ENCODE measurements at regions not wholly inside any gene's neighbourhood (a gene's known extent, or its start where the extent isn't known, plus 50 kb on each side); places are given as distances from the start of the nearest gene placed in this dataset.

- H3K79me2 ChIP-seq (ENCODE audit: insufficient read depth, low read length), result no peaks in the 10 kb centered on the region
- H3K4me3 ChIP-seq (replicated peaks in 1 of 2; ENCODE audit: low read depth in 1 of 2, low read length in 2 of 2), result no peak overlapping the region
- no peak overlapping the region for H3K9ac ChIP-seq (ENCODE audit: low read length)
- no peak overlapping the region for H2AFZ ChIP-seq (ENCODE audit: low read depth, low read length, poor library complexity, severe bottlenecking)
- RAD21 ChIA-PET (ENCODE audit: low non-redundant PET in 1 of 2, low total read pairs in 2 of 2, uncharacterized antibody in 2 of 2, unreplicated experiment in 2 of 2), result no interaction called here
- no peaks in the 10 kb centered on the region for H3K36me3 ChIP-seq (ENCODE audit: control insufficient read depth in 1 of 2, insufficient read depth in 2 of 2, low read length in 2 of 2)
- POLR2A ChIA-PET, result no interaction called here
- CTCF ChIA-PET, result interaction anchor here (0.7 kb wide), 1 partner anchor 140 kb away, joined by 3 read pairs; no protein-coding TSS in a partner anchor
- no peak for ATAC-seq
- no peak overlapping the region for H3K4me2 ChIP-seq (ENCODE audit: low read length)
- TF ChIP-seq, protein P1, sequence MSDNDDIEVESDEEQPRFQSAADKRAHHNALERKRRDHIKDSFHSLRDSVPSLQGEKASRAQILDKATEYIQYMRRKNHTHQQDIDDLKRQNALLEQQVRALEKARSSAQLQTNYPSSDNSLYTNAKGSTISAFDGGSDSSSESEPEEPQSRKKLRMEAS (IDR thresholded peaks at IDR 0.05), result no peak
- TF ChIP-seq FOSL1 (IDR thresholded peaks at IDR 0.05; ENCODE audit: low read depth) (no peak), POLR2AphosphoS5 (IDR thresholded peaks at IDR 0.05; ENCODE audit: low read depth, low read length) (no peak), ZFX (IDR thresholded peaks at IDR 0.05) (no peak), CBX3 (IDR thresholded peaks at IDR 0.05; ENCODE audit: low read depth) (no peak), JUND (IDR thresholded peaks at IDR 0.05) (no peak), ELF1 (IDR thresholded peaks at IDR 0.05; ENCODE audit: borderline replicate concordance, low read depth) (no peak), YY1 (IDR thresholded peaks at IDR 0.05; ENCODE audit: extremely low read depth, insufficient replicate concordance, low read depth, low read length) (no peak)
- 0 out of 4 replicates have a peak, but pooled peaks cover 0 to 4% of the 10 kb centered on the region in 2 experiments for H3K4me1 ChIP-seq (ENCODE audit: control insufficient read depth in 1 of 2, insufficient read depth in 2 of 2, low read length in 2 of 2)
- H3K27ac ChIP-seq (ENCODE audit: low read depth, low read length), result no peak overlapping the region
- no peaks in the 10 kb centered on the region for H3K27me3 ChIP-seq (ENCODE audit: insufficient read depth, low read length)
- no peaks in the 10 kb centered on the region for H4K20me1 ChIP-seq (ENCODE audit: insufficient read depth)
- DNase-seq (ENCODE audit: low read depth, low spot score), result no peak
- H3K9me3 ChIP-seq (ENCODE audit: control insufficient read depth in 1 of 2, insufficient read depth in 1 of 2, low read depth in 1 of 2, low read length in 2 of 2), result no peaks in the 10 kb centered on the region
- no TSS peak for BruUV-seq (replicated peaks)
- intact Hi-C loops (cut with micrococcal nuclease), result no loop called here
- 0 out of 2 replicates have a peak, but pooled peaks cover 3% of the 10 kb centered on the region for H3K9me2 ChIP-seq (ENCODE audit: insufficient read depth)
These were observed 105.3 kb upstream of the ITGA6 start for GRCh38 chr2:172322049-172322448.

DNA sequence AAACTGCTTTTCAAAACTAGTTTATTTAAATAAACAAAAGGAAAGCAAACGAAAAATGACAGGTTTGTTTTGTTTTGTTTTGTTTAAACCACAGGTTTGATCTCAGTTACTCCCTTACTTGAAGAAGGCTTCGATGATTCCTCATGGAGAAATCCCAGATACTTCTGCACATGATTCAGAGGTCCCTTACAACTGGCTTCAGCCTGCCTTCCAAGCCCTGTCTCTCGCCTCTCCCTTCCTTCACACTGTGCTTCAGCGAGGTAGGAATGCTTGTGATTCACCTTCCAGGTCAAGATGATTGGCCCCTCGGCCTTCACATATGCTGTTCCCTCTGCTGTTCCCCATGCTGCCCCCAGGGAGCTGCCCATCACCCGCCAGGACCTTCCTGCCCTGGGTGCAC lies 104.1 kb upstream of the ITGA6 start:
- H3K27ac ChIP-seq (ENCODE audit: low read depth, low read length), result no peak overlapping the region
- no peak for DNase-seq (ENCODE audit: low read depth, low spot score)
- ChIA-PET POLR2A (no interaction called here), CTCF (no interaction called here), RAD21 (ENCODE audit: low non-redundant PET in 1 of 2, low total read pairs in 2 of 2, uncharacterized antibody in 2 of 2, unreplicated experiment in 2 of 2) (no interaction called here)
- no peaks in the 10 kb centered on the region for H3K79me2 ChIP-seq (ENCODE audit: insufficient read depth, low read length)
- H3K9me2 ChIP-seq (ENCODE audit: insufficient read depth), result 0 out of 2 replicates have a peak, but pooled peaks cover 3% of the 10 kb centered on the region
- H3K9me3 ChIP-seq (ENCODE audit: control insufficient read depth in 1 of 2, insufficient read depth in 1 of 2, low read depth in 1 of 2, low read length in 2 of 2), result no peaks in the 10 kb centered on the region
- no peaks in the 10 kb centered on the region for H3K36me3 ChIP-seq (ENCODE audit: control insufficient read depth in 1 of 2, insufficient read depth in 2 of 2, low read length in 2 of 2)
- no peak overlapping the region for H3K9ac ChIP-seq (ENCODE audit: low read length)
- H4K20me1 ChIP-seq (ENCODE audit: insufficient read depth), result no peaks in the 10 kb centered on the region
- TF ChIP-seq EZH2 (IDR thresholded peaks at IDR 0.05), result no peak
- TF ChIP-seq EZH2phosphoT487 (IDR thresholded peaks at IDR 0.05; ENCODE audit: borderline replicate concordance), result no peak
- no peak for TF ChIP-seq ZNF274 (IDR thresholded peaks at IDR 0.05; ENCODE audit: low read depth, low read length)
- TF ChIP-seq, protein P2, sequence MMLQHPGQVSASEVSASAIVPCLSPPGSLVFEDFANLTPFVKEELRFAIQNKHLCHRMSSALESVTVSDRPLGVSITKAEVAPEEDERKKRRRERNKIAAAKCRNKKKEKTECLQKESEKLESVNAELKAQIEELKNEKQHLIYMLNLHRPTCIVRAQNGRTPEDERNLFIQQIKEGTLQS (IDR thresholded peaks at IDR 0.05), result no peak
- no peak for TF ChIP-seq SIN3A (IDR thresholded peaks at IDR 0.05; ENCODE audit: low read depth)
- TF ChIP-seq, protein P3, sequence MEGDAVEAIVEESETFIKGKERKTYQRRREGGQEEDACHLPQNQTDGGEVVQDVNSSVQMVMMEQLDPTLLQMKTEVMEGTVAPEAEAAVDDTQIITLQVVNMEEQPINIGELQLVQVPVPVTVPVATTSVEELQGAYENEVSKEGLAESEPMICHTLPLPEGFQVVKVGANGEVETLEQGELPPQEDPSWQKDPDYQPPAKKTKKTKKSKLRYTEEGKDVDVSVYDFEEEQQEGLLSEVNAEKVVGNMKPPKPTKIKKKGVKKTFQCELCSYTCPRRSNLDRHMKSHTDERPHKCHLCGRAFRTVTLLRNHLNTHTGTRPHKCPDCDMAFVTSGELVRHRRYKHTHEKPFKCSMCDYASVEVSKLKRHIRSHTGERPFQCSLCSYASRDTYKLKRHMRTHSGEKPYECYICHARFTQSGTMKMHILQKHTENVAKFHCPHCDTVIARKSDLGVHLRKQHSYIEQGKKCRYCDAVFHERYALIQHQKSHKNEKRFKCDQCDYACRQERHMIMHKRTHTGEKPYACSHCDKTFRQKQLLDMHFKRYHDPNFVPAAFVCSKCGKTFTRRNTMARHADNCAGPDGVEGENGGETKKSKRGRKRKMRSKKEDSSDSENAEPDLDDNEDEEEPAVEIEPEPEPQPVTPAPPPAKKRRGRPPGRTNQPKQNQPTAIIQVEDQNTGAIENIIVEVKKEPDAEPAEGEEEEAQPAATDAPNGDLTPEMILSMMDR (IDR thresholded peaks at IDR 0.05 in 2 of 3, conservative IDR thresholded peaks at IDR 0.05 in 1 of 3; ENCODE audit: borderline replicate concordance in 1 of 3, insufficient read depth in 1 of 3, low read depth in 2 of 3, low read length in 2 of 3), result no peak
- TF ChIP-seq POLR2AphosphoS5 (IDR thresholded peaks at IDR 0.05; ENCODE audit: low read depth, low read length), result no peak
- no peak for TF ChIP-seq ELF1 (IDR thresholded peaks at IDR 0.05; ENCODE audit: borderline replicate concordance, low read depth)
- H2AFZ ChIP-seq (ENCODE audit: low read depth, low read length, poor library complexity, severe bottlenecking), result no peak overlapping the region
- H3K4me3 ChIP-seq (replicated peaks in 1 of 2; ENCODE audit: low read depth in 1 of 2, low read length in 2 of 2), result no peak overlapping the region
- no peak overlapping the region for H3K4me2 ChIP-seq (ENCODE audit: low read length)
- BruUV-seq (replicated peaks), result no TSS peak
- H3K27me3 ChIP-seq (ENCODE audit: insufficient read depth, low read length), result no peaks in the 10 kb centered on the region
- intact Hi-C loops (cut with micrococcal nuclease), result no loop called here
- no peak; the same call in 1 of the 2 replicates for ATAC-seq
- H3K4me1 ChIP-seq (ENCODE audit: control insufficient read depth in 1 of 2, insufficient read depth in 2 of 2, low read length in 2 of 2), result 0 out of 4 replicates have a peak, but pooled peaks cover 0 to 4% of the 10 kb centered on the region in 2 experiments

All from HCT116 (cell line).